GM12865 (cell line): ENCODE measurements at regions not wholly inside any gene's neighbourhood (a gene's known extent, or its start where the extent isn't known, plus 50 kb on each side); places are given as distances from the start of the nearest gene placed in this dataset.
A peak's percentile ranks its signal among the peaks of the same experiment; 100 is the strongest.
"Not testable (repeated sequence)": the region's sequence is repeated elsewhere in the genome, so short reads cannot be mapped to it uniquely, and the experiment has no call there.

Experiments used
- DNase-seq: peaks from one replicate; pipeline ENCODE4 v3.0.0; 2010; ENCODE audit warnings: low read depth
- H3K4me3 ChIP-seq: 2 replicates; pipeline ENCODE4 v1.5.1; 2011; ENCODE audit warnings: mild to moderate bottlenecking, low read depth, low read length, control low read depth
- TF ChIP-seq, protein P1 (sequence below): IDR thresholded peaks from 2 replicates; pipeline ENCODE4 v1.5.1; 2011; ENCODE audit warnings: low read length, control low read depth, low read depth, inconsistent platforms; ENCODE audit not compliant: insufficient read depth; ENCODE audit errors: missing control alignments

DNA sequence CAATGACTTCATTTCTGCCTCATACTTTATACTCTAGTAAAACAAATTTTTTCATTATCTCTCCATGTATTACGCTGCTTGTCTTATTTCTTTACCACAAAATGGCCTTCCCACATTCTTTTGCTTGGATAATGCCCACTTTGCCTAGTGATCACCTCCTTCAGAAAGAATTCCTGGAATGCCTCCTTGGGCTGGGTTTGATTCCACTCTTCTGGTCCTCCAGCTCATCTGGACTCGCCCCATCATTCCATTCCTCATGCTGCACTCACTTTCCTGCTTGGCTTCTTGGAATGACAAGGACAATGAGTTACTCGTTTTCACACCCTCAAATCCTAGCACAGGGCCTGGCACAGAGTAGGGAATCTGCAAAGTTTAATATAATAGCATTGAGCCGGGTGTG, 475.1 kb upstream of the LARGE1 start:
- no peak for DNase-seq
- H3K4me3 ChIP-seq = no peak overlapping the region
- TF ChIP-seq, protein P1, sequence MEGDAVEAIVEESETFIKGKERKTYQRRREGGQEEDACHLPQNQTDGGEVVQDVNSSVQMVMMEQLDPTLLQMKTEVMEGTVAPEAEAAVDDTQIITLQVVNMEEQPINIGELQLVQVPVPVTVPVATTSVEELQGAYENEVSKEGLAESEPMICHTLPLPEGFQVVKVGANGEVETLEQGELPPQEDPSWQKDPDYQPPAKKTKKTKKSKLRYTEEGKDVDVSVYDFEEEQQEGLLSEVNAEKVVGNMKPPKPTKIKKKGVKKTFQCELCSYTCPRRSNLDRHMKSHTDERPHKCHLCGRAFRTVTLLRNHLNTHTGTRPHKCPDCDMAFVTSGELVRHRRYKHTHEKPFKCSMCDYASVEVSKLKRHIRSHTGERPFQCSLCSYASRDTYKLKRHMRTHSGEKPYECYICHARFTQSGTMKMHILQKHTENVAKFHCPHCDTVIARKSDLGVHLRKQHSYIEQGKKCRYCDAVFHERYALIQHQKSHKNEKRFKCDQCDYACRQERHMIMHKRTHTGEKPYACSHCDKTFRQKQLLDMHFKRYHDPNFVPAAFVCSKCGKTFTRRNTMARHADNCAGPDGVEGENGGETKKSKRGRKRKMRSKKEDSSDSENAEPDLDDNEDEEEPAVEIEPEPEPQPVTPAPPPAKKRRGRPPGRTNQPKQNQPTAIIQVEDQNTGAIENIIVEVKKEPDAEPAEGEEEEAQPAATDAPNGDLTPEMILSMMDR = no peak

DNA sequence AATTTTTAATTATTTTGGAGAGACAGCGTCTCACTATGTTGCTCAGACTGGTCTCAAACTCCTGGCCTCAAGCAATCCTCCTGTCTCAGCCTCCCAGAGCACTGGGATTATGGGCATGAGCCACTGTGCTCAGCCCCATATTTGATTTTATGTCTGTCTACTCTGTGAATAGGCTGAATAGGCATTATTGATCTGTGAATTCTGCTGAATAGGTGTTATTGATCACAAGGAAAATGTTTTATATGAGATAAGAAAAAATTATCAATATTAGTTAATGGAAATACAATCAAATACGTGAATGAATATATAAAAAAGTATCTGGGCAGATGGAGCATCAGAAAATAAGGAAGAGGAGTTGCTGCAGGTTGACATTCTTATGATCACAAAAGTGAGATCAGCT, 483.4 kb upstream of the LARGE1 start:
- DNase-seq = no peak
- TF ChIP-seq, protein P1 = no peak
- H3K4me3 ChIP-seq = no peak overlapping the region

DNA sequence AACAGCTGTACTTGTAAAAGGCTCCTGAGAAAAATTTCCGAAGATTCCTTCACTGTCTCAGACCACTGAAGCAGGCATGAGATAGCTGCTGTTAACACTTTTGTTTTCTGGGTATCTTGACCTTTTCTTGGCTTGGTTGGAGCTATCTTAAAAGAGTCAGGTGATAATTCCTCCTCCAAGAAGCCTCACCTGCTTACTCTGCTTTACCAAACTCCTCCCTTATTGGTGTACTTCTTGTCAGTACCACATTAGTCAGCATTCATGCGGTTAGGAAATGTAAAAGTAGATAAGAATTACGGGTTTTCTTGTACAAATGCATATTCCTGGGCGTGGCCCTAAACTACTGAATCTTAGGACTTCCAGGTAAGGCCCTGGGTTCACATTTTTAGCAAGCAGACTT, 489.8 kb upstream of the LARGE1 start:
- H3K4me3 ChIP-seq = no peak overlapping the region
- TF ChIP-seq, protein P1 = no peak
- DNase-seq = no peak

DNA sequence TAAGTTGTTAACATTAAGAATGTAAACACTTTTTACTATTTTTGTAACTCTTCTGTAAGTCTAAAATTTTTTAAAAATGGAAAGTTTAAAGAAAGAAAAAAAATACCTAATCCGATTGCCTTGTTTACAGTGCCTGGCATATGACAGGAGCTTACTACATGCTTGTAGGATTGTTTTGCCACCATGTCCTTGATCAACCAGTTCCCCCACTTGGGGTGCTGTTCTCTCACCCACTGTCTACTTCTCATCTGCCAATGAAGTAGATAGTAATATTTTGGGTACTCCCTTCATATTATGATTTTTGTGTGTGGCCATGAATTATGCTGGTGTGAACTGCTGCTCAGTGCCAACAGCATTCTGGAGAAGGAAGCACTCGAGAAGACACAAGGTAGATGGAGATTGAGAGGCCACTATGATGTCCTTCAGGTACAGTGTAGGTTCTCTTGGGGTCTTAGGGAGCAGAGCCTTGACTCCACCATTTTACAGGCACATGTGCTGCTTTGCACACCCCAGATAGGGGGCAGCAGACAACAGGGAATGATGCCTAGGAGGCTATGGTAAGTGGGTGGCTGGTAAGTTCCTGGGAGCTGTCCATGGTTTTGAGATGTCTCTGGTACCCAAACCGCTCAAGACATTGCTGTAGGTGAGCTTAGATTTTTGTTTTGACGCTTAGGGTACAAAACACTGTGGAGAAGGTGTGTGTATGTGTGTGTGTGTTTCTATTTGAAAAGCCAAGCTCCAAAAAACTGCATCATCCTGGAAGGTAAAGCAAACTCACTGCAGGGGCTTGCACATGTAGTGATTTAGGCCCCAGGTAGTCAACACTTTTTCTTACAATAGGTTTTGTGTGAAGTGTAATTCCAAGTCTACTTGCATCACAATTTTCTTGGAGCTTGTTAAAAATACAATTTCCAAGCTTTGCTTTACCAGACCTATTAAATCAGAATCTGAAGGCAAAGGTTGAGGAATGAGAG, 494.5 kb upstream of the LARGE1 start:
- TF ChIP-seq, protein P1 = peak; percentile 79
- peak; percentile 88 for DNase-seq
- H3K4me3 ChIP-seq = no peak overlapping the region

DNA sequence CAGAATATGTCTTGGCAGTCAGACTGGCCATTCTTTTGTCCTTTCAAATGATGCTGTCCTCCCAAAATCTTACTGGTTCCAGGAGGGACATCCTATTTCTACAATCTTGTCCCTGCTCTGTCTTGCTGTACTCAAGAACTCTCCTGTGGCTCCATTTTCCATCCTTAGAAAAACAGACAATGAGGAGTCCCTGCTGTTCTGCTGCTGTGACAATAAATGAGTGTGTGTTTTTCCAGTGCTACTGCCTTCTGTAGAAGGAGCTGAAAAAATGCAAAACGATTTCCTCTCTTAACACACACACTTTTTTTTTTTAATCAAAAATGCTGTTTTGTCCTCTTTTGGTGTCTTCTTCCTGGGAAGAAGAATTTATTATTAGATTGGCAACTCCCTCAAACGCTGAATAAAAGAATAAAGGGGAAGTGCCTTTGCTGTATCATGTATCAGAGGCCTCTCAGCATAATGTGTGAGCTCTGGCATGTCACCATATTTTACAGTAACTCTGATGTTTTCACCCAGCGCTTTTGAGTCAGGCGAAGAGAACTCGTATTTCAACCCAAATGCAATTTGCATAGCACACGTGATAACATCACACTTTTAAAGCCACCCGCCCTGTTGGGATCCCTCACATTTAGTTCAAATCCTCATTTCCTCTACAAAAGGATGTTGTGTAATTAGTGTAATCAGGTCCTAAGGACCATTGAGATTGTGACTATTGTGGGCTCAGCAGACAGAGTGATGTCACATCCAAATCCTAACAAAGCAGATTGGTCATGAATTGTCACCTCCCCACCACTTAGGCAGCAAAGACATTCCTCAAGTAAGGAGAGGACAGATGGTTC, 496.0 kb upstream of the LARGE1 start:
- TF ChIP-seq, protein P1 = no peak
- H3K4me3 ChIP-seq = no peak overlapping the region
- no peak for DNase-seq

DNA sequence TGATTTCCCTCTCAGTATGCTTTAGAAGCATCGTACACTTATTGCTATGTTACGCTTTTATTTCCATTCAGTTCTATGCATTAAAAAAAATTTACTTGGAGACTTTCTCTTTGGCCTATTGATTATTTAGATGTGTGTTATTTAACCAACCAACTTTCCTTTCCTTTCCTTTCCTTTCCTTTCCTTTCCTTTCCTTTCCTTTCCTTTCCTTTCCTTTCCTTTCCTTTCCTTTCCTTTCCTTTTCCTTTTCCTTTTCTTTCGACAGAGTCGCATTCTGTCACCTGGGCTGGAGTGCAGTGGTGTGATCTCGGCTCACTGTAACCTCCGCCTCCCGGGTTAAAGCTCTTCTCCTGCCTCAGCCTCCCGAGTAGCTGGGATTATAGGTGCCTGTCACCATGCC, 502.7 kb upstream of the LARGE1 start:
- not testable (repeated sequence) for DNase-seq, H3K4me3 ChIP-seq

DNA sequence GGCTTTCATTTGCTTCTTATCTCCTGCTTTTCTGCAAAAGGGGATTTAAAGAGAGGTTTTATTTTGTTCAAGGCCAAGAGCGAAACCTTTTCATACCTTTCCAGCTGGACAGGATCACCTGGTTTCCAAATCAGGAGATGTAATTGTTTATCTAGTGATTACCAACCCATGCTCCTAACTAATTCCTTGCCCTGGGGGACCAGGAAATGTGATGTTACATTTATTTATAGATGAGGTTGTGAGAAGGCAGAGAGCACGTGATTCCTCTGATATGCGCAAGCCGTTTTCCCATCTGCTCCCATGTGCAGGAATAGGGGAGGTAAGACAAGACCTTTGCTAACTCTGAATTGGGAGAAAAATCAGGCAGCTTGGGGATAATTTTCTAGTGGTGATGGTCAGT, 507.2 kb upstream of the LARGE1 start:
- no peak overlapping the region for H3K4me3 ChIP-seq
- no peak for DNase-seq
- TF ChIP-seq, protein P1 = no peak
